Nephron progenitor cell (in vitro differentiated cells): ENCODE measurements at regions not wholly inside any gene's neighbourhood (a gene's known extent, or its start where the extent isn't known, plus 50 kb on each side); places are given as distances from the start of the nearest gene placed in this dataset.
"Not testable (repeated sequence)": the region's sequence is repeated elsewhere in the genome, so short reads cannot be mapped to it uniquely, and the experiment has no call there.

Experiments
- DNase-seq: peaks from one replicate; pipeline ENCODE4 v3.0.0; 2021
- H3K27ac Mint-ChIP-seq: 2 replicates; pipeline ENCODE4 v1.8.0; 2021; ENCODE audit warnings: mild to moderate bottlenecking, moderate library complexity, mixed read lengths
- H3K27me3 Mint-ChIP-seq: 2 replicates; pipeline ENCODE4 v1.8.0; 2021; ENCODE audit warnings: mild to moderate bottlenecking, low read depth, mixed read lengths; ENCODE audit not compliant: poor library complexity
- H3K36me3 Mint-ChIP-seq: 2 replicates; pipeline ENCODE4 v1.8.0; 2021; ENCODE audit warnings: low read depth, mixed read lengths
- H3K4me1 Mint-ChIP-seq: 2 replicates; pipeline ENCODE4 v1.8.0; 2021; ENCODE audit warnings: mixed read lengths
- H3K4me3 Mint-ChIP-seq: 2 replicates; pipeline ENCODE4 v1.8.0; 2021; ENCODE audit warnings: mild to moderate bottlenecking, moderate library complexity, mixed read lengths
- H3K9me3 Mint-ChIP-seq: 2 replicates; pipeline ENCODE4 v1.8.0; 2021; ENCODE audit warnings: mild to moderate bottlenecking, moderate library complexity, mixed read lengths
- TF ChIP-seq, protein P1 (sequence below): fragments of 200-600 bp; sonication (generic); IDR thresholded peaks from 2 replicates; pipeline ENCODE4 v1.5.0; 2021; ENCODE audit warnings: antibody characterized with exemption

DNA sequence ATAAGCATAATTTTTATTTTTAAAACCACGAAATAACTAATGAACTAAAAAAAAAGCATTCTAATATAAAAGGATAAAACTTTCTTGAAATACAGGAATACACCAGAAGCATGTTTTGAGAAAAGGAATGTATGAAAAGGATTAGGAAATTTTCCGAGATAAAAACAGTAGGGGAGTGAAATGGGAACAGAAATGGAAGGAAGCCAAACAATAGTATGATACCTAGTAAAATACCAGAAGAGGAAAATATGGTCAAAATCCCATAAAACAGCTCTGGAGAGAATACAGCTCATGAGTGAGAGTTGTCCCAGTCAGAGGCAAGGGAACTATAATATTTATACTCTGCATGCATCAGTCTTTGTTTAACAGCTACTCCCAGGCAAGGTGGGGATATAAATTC lies 1016.2 kb downstream of the SLC6A15 start:
- Mint-ChIP-seq H3K27me3 (no peaks in the 10 kb centered on the region), H3K27ac (no peak overlapping the region), H3K9me3 (no peaks in the 10 kb centered on the region), H3K36me3 (no peaks in the 10 kb centered on the region), H3K4me1 (no peaks in the 10 kb centered on the region), H3K4me3 (no peak overlapping the region)
- TF ChIP-seq, protein P1, sequence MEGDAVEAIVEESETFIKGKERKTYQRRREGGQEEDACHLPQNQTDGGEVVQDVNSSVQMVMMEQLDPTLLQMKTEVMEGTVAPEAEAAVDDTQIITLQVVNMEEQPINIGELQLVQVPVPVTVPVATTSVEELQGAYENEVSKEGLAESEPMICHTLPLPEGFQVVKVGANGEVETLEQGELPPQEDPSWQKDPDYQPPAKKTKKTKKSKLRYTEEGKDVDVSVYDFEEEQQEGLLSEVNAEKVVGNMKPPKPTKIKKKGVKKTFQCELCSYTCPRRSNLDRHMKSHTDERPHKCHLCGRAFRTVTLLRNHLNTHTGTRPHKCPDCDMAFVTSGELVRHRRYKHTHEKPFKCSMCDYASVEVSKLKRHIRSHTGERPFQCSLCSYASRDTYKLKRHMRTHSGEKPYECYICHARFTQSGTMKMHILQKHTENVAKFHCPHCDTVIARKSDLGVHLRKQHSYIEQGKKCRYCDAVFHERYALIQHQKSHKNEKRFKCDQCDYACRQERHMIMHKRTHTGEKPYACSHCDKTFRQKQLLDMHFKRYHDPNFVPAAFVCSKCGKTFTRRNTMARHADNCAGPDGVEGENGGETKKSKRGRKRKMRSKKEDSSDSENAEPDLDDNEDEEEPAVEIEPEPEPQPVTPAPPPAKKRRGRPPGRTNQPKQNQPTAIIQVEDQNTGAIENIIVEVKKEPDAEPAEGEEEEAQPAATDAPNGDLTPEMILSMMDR: no peak
- DNase-seq: no peak

GRCh38 chr12:83893101-83893500 lies 1019.5 kb downstream of the SLC6A15 start:
- H3K4me1 Mint-ChIP-seq: no peaks in the 10 kb centered on the region
- H3K27ac Mint-ChIP-seq: no peak overlapping the region
- TF ChIP-seq, protein P1: no peak
- H3K9me3 Mint-ChIP-seq: peaks cover 4% of the 10 kb centered on the region
- no peaks in the 10 kb centered on the region for H3K36me3 Mint-ChIP-seq
- no peak for DNase-seq
- H3K4me3 Mint-ChIP-seq: no peak overlapping the region
- H3K27me3 Mint-ChIP-seq: no peaks in the 10 kb centered on the region

DNA sequence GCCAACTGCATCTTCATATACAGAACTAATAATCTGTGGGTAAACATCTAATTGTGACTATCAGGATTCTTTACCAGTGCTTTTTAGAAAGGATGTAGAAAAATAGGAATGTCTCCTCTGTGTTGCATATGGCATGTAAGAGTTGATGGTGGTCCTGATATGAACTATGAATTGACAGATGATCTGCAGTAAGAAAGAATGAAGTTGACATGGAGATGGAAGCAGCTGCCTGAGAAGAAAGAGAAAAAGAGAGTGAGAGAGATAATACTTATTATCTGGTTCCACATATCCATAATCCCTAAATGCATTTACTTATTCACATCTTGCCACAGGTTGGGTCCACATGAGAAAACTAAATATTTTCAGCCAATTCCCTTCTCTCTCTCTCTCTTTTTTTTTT lies 1022.9 kb downstream of the SLC6A15 start:
- Mint-ChIP-seq H3K27me3 (no peaks in the 10 kb centered on the region), H3K36me3 (no peaks in the 10 kb centered on the region), H3K9me3 (peaks cover 4% of the 10 kb centered on the region), H3K4me1 (no peaks in the 10 kb centered on the region), H3K27ac (no peak overlapping the region), H3K4me3 (no peak overlapping the region)
- DNase-seq: no peak
- TF ChIP-seq, protein P1: no peak

- Mint-ChIP-seq H3K4me3 (no peak overlapping the region), H3K9me3 (peaks cover 4% of the 10 kb centered on the region), H3K27me3 (peaks cover 2% of the 10 kb centered on the region), H3K36me3 (no peaks in the 10 kb centered on the region), H3K27ac (no peak overlapping the region), H3K4me1 (no peaks in the 10 kb centered on the region)
- TF ChIP-seq, protein P1: no peak
- DNase-seq: no peak
Measured at GRCh38 chr12:83886479-83886878, 1026.1 kb downstream of the SLC6A15 start.

DNA sequence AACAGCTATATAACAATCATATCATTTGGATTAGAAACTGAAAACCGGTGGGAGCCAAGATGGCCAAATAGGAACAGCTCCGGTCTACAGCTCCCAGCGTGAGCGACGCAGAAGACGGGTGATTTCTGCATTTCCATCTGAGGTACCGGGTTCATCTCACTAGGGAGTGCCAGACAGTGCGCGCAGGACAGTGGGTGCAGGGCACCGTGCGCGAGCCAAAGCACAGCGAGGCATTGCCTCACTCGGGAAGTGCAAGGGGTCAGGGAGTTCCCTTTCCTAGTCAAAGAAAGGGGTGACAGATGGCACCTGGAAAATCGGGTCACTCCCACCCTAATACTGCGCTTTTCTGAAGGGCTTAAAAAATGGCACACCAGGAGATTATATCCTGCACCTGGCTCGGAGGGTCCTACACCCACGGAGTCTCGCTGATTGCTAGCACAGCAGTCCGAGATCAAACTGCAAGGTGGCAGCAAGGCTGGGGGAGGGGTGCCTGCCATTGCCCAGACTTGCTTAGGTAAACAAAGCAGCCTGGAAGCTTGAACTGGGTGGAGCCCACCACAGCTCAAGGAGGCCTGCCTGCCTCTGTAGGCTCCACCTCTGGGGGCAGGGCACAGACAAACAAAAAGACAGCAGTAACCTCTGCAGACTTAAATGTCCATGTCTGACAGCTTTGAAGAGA lies 1041.5 kb downstream of the SLC6A15 start:
- not testable (repeated sequence) for DNase-seq

GRCh38 chr12:83866477-83866876 lies 1046.1 kb downstream of the SLC6A15 start:
- Mint-ChIP-seq H3K27me3 (no peaks in the 10 kb centered on the region), H3K4me1 (no peaks in the 10 kb centered on the region), H3K36me3 (no peaks in the 10 kb centered on the region), H3K4me3 (no peak overlapping the region), H3K27ac (no peak overlapping the region), H3K9me3 (peaks cover 11% of the 10 kb centered on the region)
- DNase-seq: no peak
- TF ChIP-seq, protein P1: no peak

More for the DNA sequence above, 1041.5 kb downstream of the SLC6A15 start:
- not testable (repeated sequence) for H3K4me1 Mint-ChIP-seq, H3K36me3 Mint-ChIP-seq, H3K4me3 Mint-ChIP-seq, H3K27ac Mint-ChIP-seq, H3K27me3 Mint-ChIP-seq
- peaks cover 22% of the 10 kb centered on the region for H3K9me3 Mint-ChIP-seq
